ENCODE measurements at regions not wholly inside any gene's neighbourhood (a gene's known extent, or its start where the extent isn't known, plus 50 kb on each side); places are given as distances from the start of the nearest gene placed in this dataset.
"Not testable (repeated sequence)": the region's sequence is repeated elsewhere in the genome, so short reads cannot be mapped to it uniquely, and the experiment has no call there.

DNA sequence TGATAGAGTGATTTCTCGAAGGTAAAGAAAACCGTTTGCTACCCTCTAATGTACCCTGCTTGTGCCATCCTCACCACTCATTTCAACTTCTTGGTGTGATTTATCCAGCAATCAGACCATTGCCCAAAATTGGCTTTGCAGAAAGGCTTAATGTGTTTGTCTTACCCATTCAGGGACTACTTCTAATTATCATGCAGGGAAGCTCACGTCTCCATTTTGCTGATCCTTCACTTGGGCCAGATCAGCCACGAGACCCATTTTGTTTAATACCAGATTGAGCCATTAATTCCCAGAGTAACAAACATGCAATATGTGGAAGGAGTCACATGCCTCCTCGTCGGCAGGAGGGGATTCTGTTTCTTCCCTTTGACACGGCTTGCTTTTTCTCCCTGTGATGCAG lies 51.1 kb upstream of the CRY1 start:
- DNase-seq (ENCODE audit: low spot score): no peak

DNA sequence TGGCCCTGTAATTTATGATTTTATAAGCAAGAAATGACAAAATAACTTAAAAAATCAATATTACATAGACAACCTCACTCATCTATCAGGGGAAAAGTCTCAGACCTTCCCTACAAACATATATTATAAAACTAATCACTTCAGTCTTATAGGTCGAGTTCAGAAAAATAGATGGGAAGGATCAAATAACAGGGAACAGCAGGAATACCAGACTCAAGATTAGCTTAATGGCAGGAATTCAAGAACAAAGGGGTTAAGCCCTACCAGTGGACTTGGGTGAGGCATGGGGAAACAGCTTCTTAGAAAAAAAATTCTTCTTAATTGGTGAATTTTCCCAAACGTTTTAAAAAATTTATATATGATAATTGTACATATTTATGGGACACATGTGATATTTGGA lies 51.6 kb upstream of the CRY1 start:
- no peak for DNase-seq (ENCODE audit: low spot score)

DNA sequence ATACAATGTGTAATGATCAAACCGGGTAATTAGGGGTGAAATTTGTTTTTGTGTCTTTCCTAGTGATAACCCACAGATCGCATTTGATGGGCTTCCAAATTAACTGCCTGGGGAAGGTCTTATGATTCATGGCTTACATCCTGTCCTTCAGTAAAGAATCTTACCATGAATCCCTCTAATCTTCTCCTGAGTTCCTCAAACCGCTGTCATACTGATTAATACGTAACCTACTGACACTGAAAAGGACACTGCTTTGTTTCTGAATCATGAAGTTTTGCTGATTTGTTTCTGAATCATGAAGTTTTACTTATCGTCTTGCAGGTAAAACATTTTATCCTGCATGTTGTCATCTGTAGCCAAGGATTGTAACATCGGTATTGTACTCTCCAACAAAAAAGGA lies 52.0 kb upstream of the CRY1 start:
- no peak for DNase-seq (ENCODE audit: low spot score)

DNA sequence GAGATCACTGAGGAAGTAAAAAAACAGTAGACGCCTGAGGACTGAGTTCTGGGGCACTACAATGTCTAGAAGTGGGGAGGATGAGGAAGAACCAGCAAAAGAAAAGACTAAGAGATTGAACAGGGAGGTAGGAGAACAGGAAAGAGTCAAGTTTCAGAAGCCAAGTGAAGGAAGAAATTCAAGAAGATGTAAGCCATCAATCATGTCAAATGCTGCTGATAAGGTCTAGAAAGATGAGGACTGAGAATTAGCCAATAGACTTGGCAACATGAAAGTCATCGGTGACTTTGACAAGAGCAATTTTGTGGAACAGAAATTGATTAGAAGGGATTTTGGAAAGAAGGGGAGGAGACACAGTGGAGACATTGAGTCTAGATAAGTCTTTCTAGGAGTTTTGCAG lies 54.8 kb upstream of the CRY1 start:
- no peak for DNase-seq (ENCODE audit: low spot score)

DNA sequence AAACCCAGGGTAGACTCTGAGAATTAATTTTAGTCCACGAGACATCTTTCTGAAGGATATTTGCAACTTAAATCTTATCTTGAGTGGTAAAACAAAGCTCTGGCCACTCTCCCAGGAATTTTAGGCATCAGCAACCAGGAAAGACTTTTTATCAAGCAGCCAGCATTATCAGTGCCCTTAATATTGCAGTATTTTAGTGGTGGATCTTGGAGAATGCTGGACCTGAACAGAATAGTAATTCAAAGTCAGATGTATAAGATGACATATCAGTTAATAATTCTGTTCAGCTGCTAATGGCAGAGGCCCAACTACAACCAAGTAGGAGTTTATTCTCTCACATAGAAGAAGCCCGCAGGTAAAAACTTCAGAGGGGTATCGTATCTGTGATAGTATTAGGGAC lies 59.0 kb upstream of the CRY1 start:
- no peak for DNase-seq (ENCODE audit: low spot score)

DNA sequence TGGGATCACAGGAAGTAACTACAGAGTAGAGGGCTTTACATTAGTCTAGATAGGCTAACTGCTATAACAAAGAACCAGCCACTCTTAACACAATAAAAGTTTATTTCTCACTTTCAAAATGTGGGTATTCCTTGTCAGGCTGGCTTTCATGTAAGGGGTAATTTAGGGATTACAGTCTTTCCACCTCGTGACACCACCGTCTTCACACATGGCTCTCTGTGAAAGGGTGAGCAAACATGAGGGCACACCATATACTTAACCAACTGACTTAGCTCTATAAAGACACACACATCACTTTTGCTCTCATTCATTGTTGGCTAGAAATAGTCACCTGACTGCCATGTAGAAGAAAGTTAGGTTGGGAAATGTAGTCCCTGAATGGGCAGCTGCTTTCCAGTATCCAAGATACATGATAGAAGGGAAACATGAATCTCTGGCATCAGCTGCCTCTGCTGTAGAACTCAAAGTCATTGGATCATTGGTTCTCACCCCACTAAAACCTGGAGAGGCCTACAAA lies 66.1 kb upstream of the CRY1 start:
- no peak for DNase-seq (ENCODE audit: low spot score)

DNA sequence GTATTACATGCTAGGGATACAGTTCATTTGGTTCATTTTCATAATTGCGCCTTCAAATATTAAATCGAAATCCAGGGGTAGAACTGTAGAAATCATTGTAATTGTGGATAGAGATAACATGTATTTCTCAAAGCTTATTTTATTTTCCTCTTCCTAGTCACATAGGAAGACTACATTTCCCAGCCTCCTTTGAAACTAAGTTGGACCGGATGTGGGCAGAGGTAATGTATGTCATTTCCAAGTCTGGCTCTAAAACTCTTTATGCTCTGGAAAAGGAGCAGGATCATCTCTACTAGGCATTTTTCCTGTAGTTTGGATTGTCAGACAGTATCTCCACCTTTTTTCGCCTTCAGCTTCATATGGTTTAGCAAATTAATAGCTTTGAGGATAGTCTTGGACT lies 70.1 kb upstream of the CRY1 start:
- DNase-seq (ENCODE audit: low spot score): no peak

DNA sequence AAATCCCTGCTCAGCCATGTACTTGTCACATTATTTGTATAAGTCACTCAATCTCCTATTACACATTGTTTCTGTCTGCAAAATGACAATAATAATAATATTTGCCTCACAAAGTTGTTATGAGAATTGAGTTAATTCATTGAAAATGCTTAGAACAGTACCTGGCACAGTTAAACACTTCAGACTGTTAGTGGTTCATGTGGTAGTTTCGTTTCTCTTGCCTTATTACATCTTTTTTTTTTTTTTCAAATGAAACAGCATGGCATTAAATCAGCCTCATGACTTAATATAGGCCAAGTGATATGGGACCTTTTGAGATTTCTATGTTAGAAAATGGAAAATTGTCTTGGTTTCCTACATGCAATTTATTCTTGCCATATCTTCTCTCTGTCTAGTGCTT lies 71.0 kb upstream of the CRY1 start:
- DNase-seq (ENCODE audit: low spot score): no peak

DNA sequence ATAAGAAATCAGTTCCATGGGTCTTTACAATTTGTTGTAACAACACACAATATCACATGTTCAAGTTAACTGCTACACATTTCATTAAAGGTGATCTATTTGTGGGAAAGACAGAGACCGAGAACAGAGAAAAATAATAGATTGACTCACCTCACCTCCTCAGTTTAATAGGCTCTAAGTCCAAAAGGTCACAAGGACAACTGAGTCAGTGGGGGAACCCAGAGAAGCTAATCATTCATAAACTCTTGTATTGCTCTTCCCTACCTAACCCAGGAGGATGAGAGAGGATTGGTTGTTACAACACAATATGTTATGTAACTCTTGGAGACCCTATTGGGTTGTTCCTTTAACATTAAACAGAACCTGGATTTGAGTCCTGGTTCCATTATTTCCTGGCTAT lies 72.2 kb upstream of the CRY1 start:
- DNase-seq (ENCODE audit: low spot score): no peak

DNA sequence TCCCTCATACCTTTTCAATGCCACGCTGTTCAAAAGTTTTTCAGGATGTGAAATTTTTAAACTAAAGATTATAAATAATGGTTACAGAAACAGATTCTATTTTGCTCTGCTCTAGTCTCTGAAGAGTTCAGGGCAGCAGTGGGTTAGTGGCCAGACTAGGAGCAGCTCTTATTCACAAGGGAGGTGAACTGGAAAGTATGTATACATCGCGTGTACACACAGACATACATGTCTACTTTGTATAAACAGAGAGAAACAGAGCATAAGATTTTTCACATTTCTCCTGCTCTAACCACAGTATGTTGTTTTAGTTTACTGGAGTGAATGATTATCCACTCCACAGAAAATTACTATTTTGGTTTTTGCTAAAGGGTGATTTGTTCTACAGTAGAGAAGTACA lies 74.4 kb upstream of the CRY1 start:
- no peak for DNase-seq (ENCODE audit: low spot score)

DNA sequence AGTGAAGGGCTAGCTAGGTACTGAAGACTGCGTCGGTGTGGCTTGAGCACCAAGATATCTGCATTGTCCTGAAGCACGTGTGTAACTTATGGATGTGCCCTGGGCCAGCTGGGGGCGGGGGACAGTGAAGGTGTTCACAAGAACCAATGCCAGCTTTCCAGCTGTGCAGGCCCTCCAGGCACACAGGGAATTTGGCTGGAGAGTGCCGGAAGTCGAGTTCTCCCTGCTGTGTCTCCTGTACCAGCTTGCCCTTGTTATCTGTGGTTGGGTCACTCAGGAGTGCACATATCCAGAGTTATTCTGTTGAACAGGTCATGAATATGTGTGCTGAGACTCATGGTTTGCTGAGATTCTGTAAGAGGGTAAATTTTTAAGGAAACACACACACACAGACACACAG lies 75.9 kb upstream of the CRY1 start:
- DNase-seq (ENCODE audit: low spot score): no peak

DNA sequence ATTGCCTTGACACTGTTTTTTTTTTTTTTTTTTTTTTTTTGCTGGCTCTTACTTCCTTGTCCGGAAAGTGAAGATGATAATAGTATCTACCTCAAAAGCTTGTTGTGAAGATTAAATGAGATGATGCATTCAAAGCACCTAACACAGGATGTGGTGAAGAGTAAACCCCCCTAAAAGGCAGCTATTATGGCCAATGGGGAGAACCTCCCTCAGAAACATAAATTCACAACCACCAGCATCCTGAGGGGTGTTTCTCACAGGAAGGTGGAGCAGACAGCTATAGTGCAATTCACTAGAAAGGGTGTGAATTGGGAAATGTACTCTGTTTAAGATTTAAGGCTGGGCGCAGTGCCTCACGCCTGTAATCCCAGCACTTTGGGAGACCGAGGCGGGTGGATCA lies 85.4 kb upstream of the CRY1 start:
- no peak for DNase-seq (ENCODE audit: low spot score)

DNA sequence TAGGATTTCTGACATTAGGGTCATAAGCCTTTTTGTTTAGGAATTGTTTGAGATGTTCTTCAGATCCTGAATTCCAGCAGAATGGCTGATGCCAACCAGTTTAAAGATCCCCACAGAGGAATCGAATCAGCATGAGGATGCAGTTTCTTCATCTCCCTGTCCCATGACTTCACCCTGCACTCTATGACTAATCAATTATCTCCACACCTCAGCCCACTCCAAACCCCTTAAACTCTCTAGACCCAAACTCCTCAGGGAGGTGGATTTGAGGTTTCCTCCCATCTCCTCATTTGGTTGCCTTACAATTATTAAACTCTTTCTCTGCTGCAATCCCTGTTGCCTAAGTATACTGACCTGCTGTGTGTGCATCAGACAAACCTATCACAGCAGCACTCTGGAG lies 86.5 kb upstream of the CRY1 start:
- DNase-seq (ENCODE audit: low spot score): no peak

DNA sequence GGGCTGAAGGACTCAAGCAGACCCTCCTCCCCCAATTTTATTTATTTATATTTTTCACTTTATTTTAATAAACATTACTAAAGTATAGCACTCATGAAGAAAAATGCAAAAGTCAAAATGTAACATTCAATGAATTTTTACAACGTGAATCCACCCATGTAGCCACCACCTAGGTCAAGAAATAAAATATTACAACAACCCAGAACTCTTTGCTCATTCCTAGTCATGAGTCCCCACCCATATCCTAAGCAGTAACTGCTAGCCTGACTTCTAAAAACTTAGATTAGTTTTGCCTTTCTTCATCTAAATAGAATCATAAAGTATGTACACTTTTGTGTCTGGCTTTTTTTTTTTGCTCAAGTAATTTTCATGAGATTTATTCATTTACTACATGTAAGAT lies 86.9 kb upstream of the CRY1 start:
- DNase-seq (ENCODE audit: low spot score): no peak

DNA sequence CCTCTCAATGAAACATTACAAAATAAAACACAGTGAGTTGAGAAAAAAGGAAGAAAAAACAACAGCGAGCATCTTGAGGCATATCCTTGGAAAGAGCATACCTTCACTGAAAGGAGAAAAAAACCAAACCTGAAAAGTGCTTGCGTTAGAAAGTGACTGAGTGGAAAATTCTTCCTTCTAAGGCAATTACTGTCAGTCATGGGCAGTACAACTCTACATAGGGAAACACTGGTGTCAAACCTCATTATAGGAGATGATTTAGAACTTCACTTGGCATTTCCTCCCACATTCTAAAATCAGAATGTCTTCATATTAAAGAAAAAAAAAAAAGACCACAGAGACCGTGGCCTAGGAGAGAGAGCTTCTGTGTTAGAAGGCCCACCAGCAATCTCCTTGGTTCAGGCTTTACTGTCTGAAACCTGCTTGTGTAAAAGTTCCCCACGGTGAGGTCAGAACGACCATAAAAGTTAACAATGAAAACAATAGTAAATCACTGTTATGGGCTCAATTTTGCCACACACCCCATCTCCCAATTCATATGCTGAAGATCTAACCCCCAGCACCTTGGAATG lies 91.1 kb upstream of the CRY1 start:
- no peak for DNase-seq (ENCODE audit: low spot score)

DNA sequence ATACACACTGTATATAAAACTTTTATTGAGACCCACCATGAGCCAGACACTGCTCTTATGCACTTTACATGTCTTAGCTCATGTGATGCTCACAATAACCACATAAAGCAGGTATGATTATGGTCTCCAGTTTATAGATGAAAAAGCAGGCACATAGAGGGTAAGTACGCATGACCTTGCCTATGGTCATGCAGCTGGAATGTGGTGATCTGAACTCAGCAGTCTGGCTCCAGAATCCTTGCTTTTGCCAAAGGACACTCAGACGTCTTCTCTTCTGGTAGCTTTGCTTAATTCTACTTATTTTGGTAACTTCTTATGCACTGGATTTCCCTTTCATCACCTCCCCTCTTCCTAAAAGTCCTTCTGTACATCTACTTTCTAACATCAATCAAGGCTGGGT lies 103.3 kb upstream of the CRY1 start:
- DNase-seq (ENCODE audit: low spot score): peak; percentile 5

DNA sequence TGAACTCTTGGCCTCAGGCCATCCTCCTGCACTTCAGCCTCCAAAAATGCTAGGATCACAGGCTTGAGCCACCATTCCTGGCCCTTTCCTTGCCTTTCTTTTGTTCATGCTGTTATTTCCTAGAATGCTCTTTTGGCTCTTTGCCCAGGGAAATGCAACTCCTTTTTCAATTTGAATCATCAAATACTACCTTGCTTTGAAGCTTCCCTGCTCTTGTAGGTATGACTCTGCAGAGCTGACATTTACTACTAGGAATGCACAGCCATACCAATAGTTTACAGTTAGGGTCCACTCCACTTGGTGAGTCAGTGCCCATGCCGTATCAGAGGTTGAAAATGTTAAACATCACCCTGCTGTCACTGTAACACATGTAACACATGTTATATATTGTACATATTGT lies 107.0 kb upstream of the CRY1 start:
- no peak for DNase-seq (ENCODE audit: low spot score)

DNA sequence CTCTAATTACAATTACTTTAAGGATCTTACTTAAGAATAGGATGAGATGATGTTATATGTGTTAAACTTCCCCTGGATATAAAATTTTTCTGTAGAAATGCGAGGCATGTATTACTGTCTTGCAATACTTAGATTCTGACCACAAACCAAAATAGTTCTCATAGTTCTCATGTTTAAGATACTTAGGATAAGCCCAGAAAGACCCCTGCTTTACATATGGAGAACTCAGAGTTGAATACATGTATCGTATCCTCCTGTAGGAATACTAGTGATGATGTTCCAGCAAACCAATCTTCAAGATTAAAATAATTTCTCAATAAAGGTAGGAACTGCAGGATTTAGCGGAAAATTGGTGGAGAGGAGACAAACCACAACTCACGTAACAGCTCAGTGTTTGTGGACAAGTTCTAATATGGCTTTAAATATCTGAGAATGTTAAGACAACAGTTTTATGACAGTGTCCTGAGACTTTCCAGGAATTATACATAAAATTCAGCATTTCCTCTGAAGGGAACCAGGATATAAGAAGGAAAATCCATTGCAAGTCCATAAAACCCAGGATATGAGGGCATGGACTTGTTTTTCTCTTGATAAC lies 114.7 kb upstream of the CRY1 start:
- DNase-seq (ENCODE audit: low spot score): peak; percentile 7

DNA sequence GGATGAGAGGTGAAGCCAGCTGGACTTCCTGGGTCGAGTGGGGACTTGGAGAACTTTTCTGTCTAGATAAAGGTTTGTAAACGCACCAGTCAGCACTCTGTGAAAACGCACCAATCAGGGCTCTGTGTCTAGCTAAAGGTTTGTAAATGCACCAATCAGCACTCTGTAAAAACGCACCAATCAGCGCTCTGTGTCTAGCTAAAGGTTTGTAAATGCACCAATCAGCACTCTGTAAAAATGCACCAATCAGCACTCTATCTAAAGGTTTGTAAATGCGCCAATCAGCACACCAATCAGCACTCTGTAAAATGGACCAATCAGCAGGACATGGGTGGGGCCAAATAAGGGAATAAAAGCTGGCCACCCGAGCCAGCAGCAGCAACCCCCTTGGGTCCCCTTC lies 116.4 kb upstream of the CRY1 start:
- DNase-seq (ENCODE audit: low spot score): not testable (repeated sequence)

DNA sequence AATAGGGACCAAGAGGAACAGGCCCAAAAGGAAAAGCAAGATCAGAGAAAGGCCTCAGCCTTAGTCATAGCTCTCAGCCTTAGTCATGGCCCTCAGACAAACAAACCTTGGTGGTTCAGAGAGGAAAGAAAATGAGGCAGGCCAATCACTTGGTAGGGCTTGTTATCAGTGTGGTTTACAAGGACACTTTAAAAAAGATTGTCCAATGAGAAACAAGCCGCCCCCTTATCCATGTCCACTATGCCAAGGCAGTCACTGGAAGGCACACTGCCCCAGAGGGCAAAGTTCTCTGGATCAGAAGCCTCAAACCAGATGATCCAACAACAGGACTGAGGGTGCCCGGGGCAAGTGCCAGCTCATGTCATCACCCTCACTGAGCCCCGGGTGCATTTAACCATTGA lies 121.0 kb upstream of the CRY1 start:
- not testable (repeated sequence) for DNase-seq (ENCODE audit: low spot score)

DNA sequence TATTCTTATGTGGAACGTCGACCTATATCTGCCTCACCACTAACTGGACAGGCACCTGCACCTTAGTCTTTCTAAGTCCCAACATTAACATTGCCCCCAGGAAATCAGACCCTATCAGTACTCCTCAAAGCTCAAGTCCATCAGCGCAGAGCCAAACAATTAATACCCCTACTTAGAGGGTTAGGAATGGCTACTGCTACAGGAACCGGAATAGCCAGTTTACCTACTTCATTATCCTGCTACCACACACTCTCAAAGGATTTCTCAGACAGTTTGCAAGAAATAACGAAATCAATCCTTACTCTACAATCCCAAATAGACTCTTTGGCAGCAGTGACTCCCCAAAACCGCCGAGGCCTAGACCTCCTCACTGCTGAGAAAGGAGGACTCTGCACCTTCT lies 123.1 kb upstream of the CRY1 start:
- DNase-seq (ENCODE audit: low spot score): not testable (repeated sequence)

DNA sequence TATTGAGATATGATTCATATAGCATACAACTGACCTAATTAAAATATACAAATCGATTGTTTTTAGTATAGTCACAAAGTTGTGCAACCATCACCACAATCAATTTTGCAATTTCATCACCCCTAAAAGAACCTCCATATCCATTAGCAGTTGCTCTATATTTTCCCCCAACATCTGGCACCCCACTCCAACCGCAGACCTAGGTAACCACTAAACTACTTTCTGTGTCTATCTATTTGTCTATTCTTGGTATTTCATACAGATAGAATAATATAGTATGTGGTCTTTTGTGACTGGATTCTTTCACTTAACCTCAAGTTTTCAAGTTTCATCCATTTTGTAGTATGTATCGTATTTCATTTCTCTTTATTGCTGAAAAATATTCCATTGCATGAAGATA lies 126.0 kb upstream of the CRY1 start:
- no peak for DNase-seq (ENCODE audit: low spot score)

DNA sequence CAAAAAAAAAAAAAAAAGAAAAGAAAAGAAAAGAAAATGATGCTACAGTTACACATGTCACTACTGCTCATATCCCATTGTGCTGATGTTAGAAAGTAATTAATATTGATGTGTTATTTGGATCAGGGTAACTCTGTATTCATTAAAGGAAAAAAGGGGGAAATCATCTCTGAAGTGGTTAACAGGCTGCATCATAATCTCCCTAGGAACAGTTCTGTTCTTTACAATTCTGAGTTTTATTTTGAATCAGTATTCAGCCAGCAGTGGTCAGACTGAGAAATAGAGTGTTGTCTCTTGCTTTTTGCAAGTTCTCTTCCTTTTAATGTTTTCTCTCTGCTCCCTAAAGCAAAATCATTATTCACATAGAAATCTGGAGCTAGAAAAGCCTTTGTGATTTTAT lies 128.6 kb upstream of the CRY1 start:
- DNase-seq (ENCODE audit: low spot score): no peak

DNA sequence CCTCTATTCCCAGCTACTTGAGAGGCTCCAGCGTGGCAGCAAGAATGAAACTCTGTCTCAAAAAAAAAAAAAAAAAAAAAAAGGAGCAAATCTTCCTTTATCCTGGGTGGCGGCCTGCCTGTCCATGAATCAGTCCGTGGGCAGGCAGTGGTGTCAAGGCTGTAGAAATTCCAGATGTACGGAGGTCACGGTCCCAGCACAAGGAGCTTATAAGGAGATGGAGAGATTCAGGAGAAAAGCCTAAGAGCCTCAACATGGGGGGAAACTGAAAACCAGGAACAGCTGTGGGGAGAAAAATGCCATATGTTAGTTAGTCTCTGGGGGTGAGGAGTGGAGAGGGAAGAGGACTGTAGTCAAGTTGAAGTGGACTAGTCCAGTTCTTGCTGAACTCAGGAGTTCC lies 130.5 kb upstream of the CRY1 start:
- DNase-seq (ENCODE audit: low spot score): peak; percentile 15
